HL-60 (cell line): ENCODE measurements at regions not wholly inside any gene's neighbourhood (a gene's known extent, or its start where the extent isn't known, plus 50 kb on each side); places are given as distances from the start of the nearest gene placed in this dataset.

Source experiments
- DNase-seq, 2 experiments: peaks; one replicate each; pipeline ENCODE4 v3.0.0-alpha.2; 2010 to 2020; ENCODE audit warnings: low read depth in 1 of 2, low spot score in 1 of 2
- H3K27ac ChIP-seq: fragments of 250-450 bp; sonication (Bioruptor Pico); replicated peaks from 2 replicates; pipeline ENCODE4 v1.5.1; 2020; ENCODE audit warnings: mild to moderate bottlenecking, moderate library complexity
- H3K27me3 ChIP-seq: fragments of 250-450 bp; sonication (Bioruptor Pico); 2 replicates; pipeline ENCODE4 v1.5.1; 2021; ENCODE audit warnings: mild to moderate bottlenecking, moderate library complexity; ENCODE audit not compliant: insufficient read depth, poor library complexity, severe bottlenecking
- H3K4me3 ChIP-seq: replicated peaks from 2 replicates; pipeline ENCODE4 v1.5.1; 2011; ENCODE audit warnings: mild to moderate bottlenecking, control low read depth, low read length; ENCODE audit not compliant: insufficient read depth
- CTCF ChIP-seq: IDR thresholded peaks from one replicate; pipeline ENCODE4 v1.5.1; 2011; ENCODE audit warnings: low read length, control low read depth, inconsistent platforms; ENCODE audit not compliant: insufficient read depth
- GABPA ChIP-seq: IDR thresholded peaks from 2 replicates; pipeline ENCODE4 v1.6.1; 2012; ENCODE audit warnings: low read depth
- POLR2AphosphoS5 ChIP-seq: IDR thresholded peaks from 2 replicates; pipeline ENCODE4 v1.6.1; 2012; ENCODE audit warnings: low read depth
- REST ChIP-seq: IDR thresholded peaks from 2 replicates; pipeline ENCODE4 v1.6.1; 2012; ENCODE audit warnings: low read depth; ENCODE audit not compliant: insufficient replicate concordance
- SPI1 ChIP-seq: IDR thresholded peaks from 2 replicates; pipeline ENCODE4 v1.6.1; 2012; ENCODE audit warnings: low read depth, mild to moderate bottlenecking, borderline replicate concordance

GRCh38 chr1:213661302-213661701, 326.5 kb upstream of the PROX1 start:
- H3K4me3 ChIP-seq, result no peak overlapping the region
- DNase-seq, result no peak
- peaks cover 4% of the 10 kb centered on the region for H3K27me3 ChIP-seq
- H3K27ac ChIP-seq, result no peak overlapping the region
- TF ChIP-seq REST (no peak), CTCF (no peak), GABPA (no peak)

GRCh38 chr1:213666113-213666512, 321.7 kb upstream of the PROX1 start:
- H3K27ac ChIP-seq, result no peak overlapping the region
- DNase-seq, result no peak
- no peak overlapping the region for H3K4me3 ChIP-seq
- TF ChIP-seq GABPA (no peak), CTCF (no peak), POLR2AphosphoS5 (no peak), REST (no peak), SPI1 (no peak)
- no peaks in the 10 kb centered on the region for H3K27me3 ChIP-seq

GRCh38 chr1:213666922-213667321, 320.9 kb upstream of the PROX1 start:
- Histone ChIP-seq H3K27me3 (no peaks in the 10 kb centered on the region), H3K4me3 (no peak overlapping the region), H3K27ac (no peak overlapping the region)
- no peak for DNase-seq
- no peak for TF ChIP-seq POLR2AphosphoS5
- no peak for TF ChIP-seq CTCF
- no peak for TF ChIP-seq REST
- TF ChIP-seq SPI1, result no peak
- no peak for TF ChIP-seq GABPA
